ENCODE measurements at regions not wholly inside any gene's neighbourhood (a gene's known extent, or its start where the extent isn't known, plus 50 kb on each side); places are given as distances from the start of the nearest gene placed in this dataset.

- no peak overlapping the region for H3K9ac ChIP-seq (ENCODE audit: low read depth, low read length)
- H3K4me2 ChIP-seq (ENCODE audit: low read depth, low read length), result no peak overlapping the region
- no peak overlapping the region for H4K91ac ChIP-seq (ENCODE audit: insufficient read depth, low read depth, low read length)
- peaks cover under 1% of the 10 kb centered on the region; the same call in 1 of the 2 replicates for H3K9me3 ChIP-seq (ENCODE audit: control insufficient read depth, insufficient read depth, low read length)
- TF ChIP-seq RCOR1 (IDR thresholded peaks at IDR 0.05; ENCODE audit: insufficient replicate concordance, low read length) (no peak), MXI1 (IDR thresholded peaks at IDR 0.05; ENCODE audit: borderline replicate concordance, low read depth, low read length) (no peak)
- in situ Hi-C loops (cut with MboI; ENCODE audit: low sequenced_read_pairs) (no loop called here), dilution Hi-C loops (cut with HindIII; ENCODE audit: low sequenced_read_pairs, unreplicated experiment) (no loop called here), intact Hi-C loops (cut with micrococcal nuclease) (no loop called here)
- H2AK9ac ChIP-seq (replicated peaks; ENCODE audit: low read depth, low read length, poor library complexity), result no peak overlapping the region
- no peaks in the 10 kb centered on the region for H3K36me3 ChIP-seq (ENCODE audit: control insufficient read depth, insufficient read depth, low read length)
- no peak overlapping the region for H3K23ac ChIP-seq (ENCODE audit: low read depth, low read length)
- no peak overlapping the region for H3K56ac ChIP-seq (ENCODE audit: extremely low read depth, insufficient read depth, low read length)
- H2BK120ac ChIP-seq (ENCODE audit: low read depth, low read length), result no peak overlapping the region
- POLR2A ChIA-PET (ENCODE audit: unreplicated experiment), result no interaction called here
- H2BK15ac ChIP-seq (ENCODE audit: low read depth, low read length), result no peak overlapping the region
- DNase-seq (peak; percentile 36), ATAC-seq (ENCODE audit: low read depth) (peak; percentile 60)
- H4K20me1 ChIP-seq (ENCODE audit: insufficient read depth, low read length), result no peaks in the 10 kb centered on the region
- no CpG with 5 or more reads among the region's 7 CpGs for WGBS, 2 experiments (ENCODE audit: extremely low coverage in 2 of 2, insufficient read length in 1 of 2)
- peaks cover 22% of the 10 kb centered on the region for H3K27me3 ChIP-seq (ENCODE audit: control insufficient read depth, insufficient read depth, low read length)
- no peak overlapping the region for H2AFZ ChIP-seq (replicated peaks; ENCODE audit: low read length, poor library complexity)
- no peaks in the 10 kb centered on the region for H3K79me1 ChIP-seq (ENCODE audit: low read depth in 1 of 2, low read length in 2 of 2)
- no TSS peak for BruUV-seq (replicated peaks)
- H3K14ac ChIP-seq (replicated peaks; ENCODE audit: low read depth, low read length), result no peak overlapping the region
- H2BK5ac ChIP-seq (ENCODE audit: low read depth, low read length, poor library complexity, severe bottlenecking), result no peak overlapping the region
- H4K5ac ChIP-seq (ENCODE audit: low read depth, low read length), result no peak overlapping the region
- no peaks in the 10 kb centered on the region for H3K9me1 ChIP-seq (ENCODE audit: insufficient read depth, low read length)
- H3K4ac ChIP-seq (ENCODE audit: low read depth, low read length), result no peak overlapping the region
- no peak overlapping the region for H3K18ac ChIP-seq (ENCODE audit: low read depth, low read length)
- peaks cover 12% of the 10 kb centered on the region; the same call in 1 of the 2 replicates for H3K4me1 ChIP-seq (ENCODE audit: control insufficient read depth, insufficient read depth, low read length)
- H3K4me3 ChIP-seq (ENCODE audit: insufficient read depth, low read depth, low read length), result no peak overlapping the region
- H2BK20ac ChIP-seq (ENCODE audit: low read depth, low read length), result no peak overlapping the region
- H2AK5ac ChIP-seq (ENCODE audit: low read depth, low read length), result no peak overlapping the region
- CTCF ChIA-PET, result no interaction called here
- no peak overlapping the region for H3K27ac ChIP-seq (ENCODE audit: insufficient read depth, low read length)
- no peak overlapping the region for H4K8ac ChIP-seq (ENCODE audit: low read depth in 2 of 2, low read length in 2 of 2)
Observed at GRCh38 chr3:14303336-14304100, 98.9 kb upstream of the SLC6A6 start.
